ENCODE measurements at regions not wholly inside any gene's neighbourhood (a gene's known extent, or its start where the extent isn't known, plus 50 kb on each side); places are given as distances from the start of the nearest gene placed in this dataset.

DNA sequence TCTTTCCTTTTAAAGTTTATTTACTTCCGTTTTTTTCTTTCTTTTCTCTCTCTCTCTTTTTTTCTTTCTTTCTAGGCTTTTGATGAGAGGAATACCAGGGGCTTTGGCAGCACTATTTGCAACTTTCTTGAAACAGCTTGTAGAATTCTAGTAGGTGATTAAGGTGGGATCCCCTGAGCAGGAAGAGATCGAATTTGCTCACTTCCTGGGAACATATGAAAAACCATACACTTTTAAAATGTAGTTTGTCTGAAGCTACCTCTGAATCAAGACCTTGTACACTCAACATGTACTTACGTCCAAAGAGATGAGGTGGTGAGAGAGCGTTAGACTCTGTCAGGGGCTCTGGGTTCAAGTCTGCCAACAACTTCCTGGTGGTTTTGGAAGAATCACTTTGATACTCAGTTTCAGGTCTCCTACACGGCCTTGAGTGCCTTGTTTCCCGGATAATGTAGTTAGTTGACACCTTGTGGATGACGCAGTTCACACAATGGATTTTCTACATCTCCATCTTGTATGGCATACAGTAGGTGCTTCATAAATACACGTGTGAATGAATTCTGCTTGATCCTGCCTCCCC lies 229.1 kb downstream of the MYCN start:
- H3K4me3 ChIP-seq = no peak overlapping the region

DNA sequence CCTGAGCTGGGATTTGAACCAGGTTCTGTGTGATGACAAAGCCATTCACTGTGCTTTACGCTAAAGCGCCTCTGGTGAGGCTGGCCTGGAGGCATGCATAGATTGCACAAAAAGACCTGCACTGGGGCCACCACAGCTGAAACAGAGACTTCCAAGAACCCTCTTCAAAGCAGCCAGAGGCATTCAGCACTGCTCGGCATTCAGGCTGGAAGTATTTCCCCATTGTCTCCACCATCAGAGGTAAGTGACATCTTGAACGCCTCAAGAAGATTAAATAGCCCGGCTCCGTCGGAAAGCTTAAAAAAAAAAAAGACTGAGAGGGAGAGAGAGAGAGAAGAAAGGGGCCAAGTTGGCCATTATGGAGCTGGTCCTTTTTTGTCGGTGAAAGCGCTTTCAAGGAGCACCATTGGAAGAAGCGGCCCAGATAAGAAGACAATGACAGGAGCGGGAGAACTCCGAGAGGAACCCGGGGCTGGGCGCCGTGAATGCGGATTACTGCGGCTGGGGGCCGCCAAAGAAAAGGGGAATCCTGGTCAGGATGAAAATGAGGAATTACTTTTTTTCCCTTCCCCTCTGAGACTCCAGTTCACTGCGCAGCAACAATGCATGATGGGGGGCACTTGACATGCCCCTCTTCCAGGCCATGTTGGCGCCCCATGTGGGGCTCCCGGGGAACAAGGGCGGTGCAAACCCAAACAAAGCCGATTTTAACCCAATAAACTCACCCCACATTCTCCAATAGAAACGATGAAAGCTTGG lies 228.3 kb downstream of the MYCN start:
- peak in 1 of 2 donors; percentile 52 for DNase-seq (ENCODE audit: extremely low spot score in 2 of 2)
- TF ChIP-seq POLR2A (IDR thresholded peaks at IDR 0.05) = no peak
- TF ChIP-seq, protein P1, sequence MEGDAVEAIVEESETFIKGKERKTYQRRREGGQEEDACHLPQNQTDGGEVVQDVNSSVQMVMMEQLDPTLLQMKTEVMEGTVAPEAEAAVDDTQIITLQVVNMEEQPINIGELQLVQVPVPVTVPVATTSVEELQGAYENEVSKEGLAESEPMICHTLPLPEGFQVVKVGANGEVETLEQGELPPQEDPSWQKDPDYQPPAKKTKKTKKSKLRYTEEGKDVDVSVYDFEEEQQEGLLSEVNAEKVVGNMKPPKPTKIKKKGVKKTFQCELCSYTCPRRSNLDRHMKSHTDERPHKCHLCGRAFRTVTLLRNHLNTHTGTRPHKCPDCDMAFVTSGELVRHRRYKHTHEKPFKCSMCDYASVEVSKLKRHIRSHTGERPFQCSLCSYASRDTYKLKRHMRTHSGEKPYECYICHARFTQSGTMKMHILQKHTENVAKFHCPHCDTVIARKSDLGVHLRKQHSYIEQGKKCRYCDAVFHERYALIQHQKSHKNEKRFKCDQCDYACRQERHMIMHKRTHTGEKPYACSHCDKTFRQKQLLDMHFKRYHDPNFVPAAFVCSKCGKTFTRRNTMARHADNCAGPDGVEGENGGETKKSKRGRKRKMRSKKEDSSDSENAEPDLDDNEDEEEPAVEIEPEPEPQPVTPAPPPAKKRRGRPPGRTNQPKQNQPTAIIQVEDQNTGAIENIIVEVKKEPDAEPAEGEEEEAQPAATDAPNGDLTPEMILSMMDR (IDR thresholded peaks at IDR 0.05) = no peak
- TF ChIP-seq POLR2AphosphoS5 (IDR thresholded peaks at IDR 0.05; ENCODE audit: insufficient read depth in 1 of 2, low read depth in 1 of 2) = no peak
- Histone ChIP-seq H3K27ac (no peak overlapping the region), H3K4me1 (no peaks in the 10 kb centered on the region), H3K4me3 (no peak overlapping the region), H3K36me3 (no peaks in the 10 kb centered on the region), H3K9me3 (no peaks in the 10 kb centered on the region), H3K27me3 (no peaks in the 10 kb centered on the region)
- intact Hi-C loops (cut with DNase I) = no loop called here

More for the DNA sequence above, 229.1 kb downstream of the MYCN start:
- DNase-seq (ENCODE audit: extremely low spot score in 2 of 2) = peak in 1 of 2 donors; percentile 7
- no peaks in the 10 kb centered on the region for H3K36me3 ChIP-seq
- no peaks in the 10 kb centered on the region for H3K9me3 ChIP-seq
- H3K27me3 ChIP-seq = no peaks in the 10 kb centered on the region
- TF ChIP-seq, protein P1 (IDR thresholded peaks at IDR 0.05) = no peak
- TF ChIP-seq POLR2AphosphoS5 (IDR thresholded peaks at IDR 0.05; ENCODE audit: insufficient read depth in 1 of 2, low read depth in 1 of 2) = no peak
- TF ChIP-seq POLR2A (IDR thresholded peaks at IDR 0.05) = no peak
- H3K4me1 ChIP-seq = no peaks in the 10 kb centered on the region
- intact Hi-C loops (cut with DNase I) = no loop called here
- H3K27ac ChIP-seq = no peak overlapping the region

DNA sequence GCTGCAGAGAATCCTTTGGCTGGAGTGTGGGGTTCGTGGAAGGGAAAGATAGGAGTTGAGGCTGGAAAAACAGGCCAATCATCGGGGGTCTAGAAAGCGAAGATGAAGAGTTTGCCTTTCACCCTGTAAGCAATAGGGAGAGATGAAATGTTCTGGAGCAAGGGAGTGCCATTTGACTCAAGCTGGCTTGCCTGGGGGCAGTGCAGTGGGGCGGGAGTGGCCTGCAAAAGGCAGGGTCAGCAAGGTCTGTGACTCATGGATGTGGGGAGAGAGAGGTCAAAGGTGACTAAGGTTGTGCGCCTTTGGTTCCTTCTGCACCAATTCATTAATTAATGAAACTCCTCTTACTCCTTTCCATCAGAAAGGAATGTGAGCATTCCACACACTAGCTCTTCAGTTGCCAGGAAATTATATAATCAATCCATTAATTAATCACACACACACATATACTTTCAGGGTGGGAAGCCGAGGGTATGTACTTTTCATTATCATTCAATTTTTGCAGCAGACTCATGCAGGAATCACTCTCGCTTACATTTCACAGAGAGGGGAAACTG lies 227.6 kb downstream of the MYCN start:
- no peaks in the 10 kb centered on the region for H3K9me3 ChIP-seq
- no peaks in the 10 kb centered on the region for H3K4me1 ChIP-seq
- no peak overlapping the region for H3K4me3 ChIP-seq
- TF ChIP-seq POLR2AphosphoS5 (IDR thresholded peaks at IDR 0.05; ENCODE audit: insufficient read depth in 1 of 2, low read depth in 1 of 2) = no peak
- TF ChIP-seq POLR2A (IDR thresholded peaks at IDR 0.05) = no peak
- TF ChIP-seq, protein P1 (IDR thresholded peaks at IDR 0.05) = no peak
- intact Hi-C loops (cut with DNase I) = no loop called here
- H3K27ac ChIP-seq = no peak overlapping the region
- no peaks in the 10 kb centered on the region for H3K36me3 ChIP-seq
- no peaks in the 10 kb centered on the region for H3K27me3 ChIP-seq
- peak in 1 of 2 donors; percentile 55 for DNase-seq (ENCODE audit: extremely low spot score in 2 of 2)

DNA sequence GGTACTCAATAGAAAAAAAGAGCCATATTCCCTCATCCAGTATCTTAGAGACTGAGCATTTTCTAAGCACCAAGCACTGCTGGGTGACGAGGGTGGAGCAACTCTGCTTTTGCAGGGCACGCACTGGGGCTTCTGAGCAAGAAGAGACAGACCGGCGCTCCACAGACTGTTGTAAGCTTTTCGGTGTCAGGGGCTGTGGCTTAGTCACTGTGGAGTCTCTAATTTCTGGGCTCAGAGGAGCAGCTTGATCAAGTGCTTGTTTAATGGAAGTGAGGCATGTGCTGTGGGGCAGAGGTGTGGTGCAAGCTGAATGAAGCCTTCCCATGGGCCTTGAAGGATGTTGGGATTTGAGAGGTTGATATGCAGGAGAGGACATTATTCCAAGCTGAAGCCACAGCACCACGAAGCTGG lies 227.1 kb downstream of the MYCN start:
- intact Hi-C loops (cut with DNase I) = no loop called here
- Histone ChIP-seq H3K9me3 (no peaks in the 10 kb centered on the region), H3K27me3 (no peaks in the 10 kb centered on the region), H3K4me3 (no peak overlapping the region), H3K27ac (no peak overlapping the region), H3K36me3 (no peaks in the 10 kb centered on the region), H3K4me1 (no peaks in the 10 kb centered on the region)
- DNase-seq (ENCODE audit: extremely low spot score in 2 of 2) = peak in 1 of 2 donors; percentile 70
- TF ChIP-seq POLR2A (IDR thresholded peaks at IDR 0.05) (no peak), POLR2AphosphoS5 (IDR thresholded peaks at IDR 0.05; ENCODE audit: insufficient read depth in 1 of 2, low read depth in 1 of 2) (no peak)
- TF ChIP-seq, protein P1 (IDR thresholded peaks at IDR 0.05) = no peak
